ENCODE measurements at regions not wholly inside any gene's neighbourhood (a gene's known extent, or its start where the extent isn't known, plus 50 kb on each side); places are given as distances from the start of the nearest gene placed in this dataset.

DNA sequence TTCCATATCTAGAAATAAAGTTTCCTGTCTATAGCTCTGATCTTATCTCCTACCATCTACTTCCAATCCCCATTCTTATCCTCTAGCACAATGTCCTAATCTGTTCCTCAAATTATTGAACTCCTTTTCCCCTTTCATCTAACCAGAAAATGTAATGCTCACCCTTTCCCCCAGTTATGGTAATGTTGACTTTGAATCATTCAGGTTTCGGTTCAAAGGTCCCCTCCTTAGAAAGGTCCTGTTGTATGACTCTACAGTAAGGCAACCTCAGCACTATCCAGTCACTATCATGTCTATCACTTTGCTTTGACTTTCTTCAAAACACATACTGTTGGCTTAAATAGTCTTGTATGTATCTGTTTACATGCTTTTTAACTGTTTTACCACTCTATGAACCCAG, 264.2 kb upstream of the PCDH15 start:
- H3K9me3 Mint-ChIP-seq: peaks cover 10% of the 10 kb centered on the region
- TF ChIP-seq, protein P1, sequence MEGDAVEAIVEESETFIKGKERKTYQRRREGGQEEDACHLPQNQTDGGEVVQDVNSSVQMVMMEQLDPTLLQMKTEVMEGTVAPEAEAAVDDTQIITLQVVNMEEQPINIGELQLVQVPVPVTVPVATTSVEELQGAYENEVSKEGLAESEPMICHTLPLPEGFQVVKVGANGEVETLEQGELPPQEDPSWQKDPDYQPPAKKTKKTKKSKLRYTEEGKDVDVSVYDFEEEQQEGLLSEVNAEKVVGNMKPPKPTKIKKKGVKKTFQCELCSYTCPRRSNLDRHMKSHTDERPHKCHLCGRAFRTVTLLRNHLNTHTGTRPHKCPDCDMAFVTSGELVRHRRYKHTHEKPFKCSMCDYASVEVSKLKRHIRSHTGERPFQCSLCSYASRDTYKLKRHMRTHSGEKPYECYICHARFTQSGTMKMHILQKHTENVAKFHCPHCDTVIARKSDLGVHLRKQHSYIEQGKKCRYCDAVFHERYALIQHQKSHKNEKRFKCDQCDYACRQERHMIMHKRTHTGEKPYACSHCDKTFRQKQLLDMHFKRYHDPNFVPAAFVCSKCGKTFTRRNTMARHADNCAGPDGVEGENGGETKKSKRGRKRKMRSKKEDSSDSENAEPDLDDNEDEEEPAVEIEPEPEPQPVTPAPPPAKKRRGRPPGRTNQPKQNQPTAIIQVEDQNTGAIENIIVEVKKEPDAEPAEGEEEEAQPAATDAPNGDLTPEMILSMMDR (IDR thresholded peaks at IDR 0.05; ENCODE audit: unreplicated experiment): no peak
- H3K27me3 Mint-ChIP-seq (ENCODE audit: low read depth): no peaks in the 10 kb centered on the region
- H3K36me3 Mint-ChIP-seq: no peaks in the 10 kb centered on the region
- no peak overlapping the region for H3K4me3 Mint-ChIP-seq
- no peaks in the 10 kb centered on the region for H3K4me1 Mint-ChIP-seq
- DNase-seq (ENCODE audit: low spot score in 2 of 2, unreplicated experiment in 2 of 2): no peak
- H3K27ac Mint-ChIP-seq: no peak overlapping the region

DNA sequence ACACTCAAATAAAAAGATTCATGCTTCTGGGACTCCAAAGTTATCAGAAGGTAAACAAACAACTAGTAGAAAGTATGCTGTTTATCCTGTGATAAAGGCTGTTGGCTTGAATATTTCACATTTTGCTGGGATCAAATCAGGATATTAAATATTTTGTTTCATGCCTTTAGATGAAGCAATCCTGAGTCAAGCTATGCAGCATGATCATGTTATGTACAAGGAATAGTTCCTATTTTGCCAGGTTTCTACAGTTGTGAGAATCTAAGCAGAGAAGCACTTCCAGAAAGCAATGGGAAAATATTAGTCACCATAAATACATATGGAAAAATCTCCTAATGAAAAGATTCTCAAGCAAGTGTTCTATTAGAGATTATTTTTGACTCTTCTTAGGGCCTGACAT, 262.8 kb upstream of the PCDH15 start:
- Mint-ChIP-seq H3K27me3 (ENCODE audit: low read depth) (no peaks in the 10 kb centered on the region), H3K9me3 (peaks cover 10% of the 10 kb centered on the region), H3K27ac (no peak overlapping the region), H3K4me3 (no peak overlapping the region), H3K36me3 (no peaks in the 10 kb centered on the region), H3K4me1 (no peaks in the 10 kb centered on the region)
- TF ChIP-seq, protein P1 (IDR thresholded peaks at IDR 0.05; ENCODE audit: unreplicated experiment): no peak
- DNase-seq (ENCODE audit: low spot score in 2 of 2, unreplicated experiment in 2 of 2): no peak

DNA sequence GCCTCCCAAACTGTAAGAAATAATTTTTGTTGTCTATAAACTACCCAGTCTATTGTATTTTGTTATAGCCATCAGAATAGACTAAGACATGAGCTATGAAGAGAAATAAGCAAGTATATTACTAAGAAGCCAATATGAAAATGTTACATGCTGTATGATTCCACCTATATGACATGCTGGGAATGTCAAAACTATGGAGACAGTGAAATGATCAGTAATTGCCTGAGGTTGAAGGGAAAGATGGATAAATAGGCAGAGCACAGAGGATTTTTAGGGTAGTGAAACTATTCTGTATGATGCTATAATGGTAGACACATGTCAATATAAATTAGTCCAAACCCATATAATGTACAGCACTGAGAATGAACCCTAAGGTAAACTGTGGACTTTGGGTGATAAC, 261.3 kb upstream of the PCDH15 start:
- DNase-seq (ENCODE audit: low spot score in 2 of 2, unreplicated experiment in 2 of 2): no peak
- no peaks in the 10 kb centered on the region for H3K4me1 Mint-ChIP-seq
- no peaks in the 10 kb centered on the region for H3K36me3 Mint-ChIP-seq
- TF ChIP-seq, protein P1 (IDR thresholded peaks at IDR 0.05; ENCODE audit: unreplicated experiment): no peak
- H3K27ac Mint-ChIP-seq: no peak overlapping the region
- no peak overlapping the region for H3K4me3 Mint-ChIP-seq
- H3K9me3 Mint-ChIP-seq: no peaks in the 10 kb centered on the region
- H3K27me3 Mint-ChIP-seq (ENCODE audit: low read depth): no peaks in the 10 kb centered on the region

DNA sequence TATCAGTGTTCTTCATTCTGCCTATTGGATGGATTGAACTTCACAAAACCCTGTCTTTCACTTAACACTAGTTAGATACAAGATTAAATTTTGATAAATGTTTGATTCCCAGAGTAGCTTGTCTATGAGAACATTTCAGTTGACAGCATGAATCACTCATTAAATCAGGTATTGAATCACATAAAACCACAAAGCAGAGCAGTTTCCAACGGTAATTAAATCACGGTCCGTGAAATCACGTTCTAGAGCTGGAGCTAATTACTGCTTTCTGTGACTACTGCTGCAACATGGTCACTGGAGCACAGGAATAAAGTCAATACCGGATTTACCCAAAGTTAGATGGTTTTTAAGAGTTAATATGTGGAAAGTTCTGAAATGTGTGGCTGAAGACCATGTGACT, 257.8 kb upstream of the PCDH15 start:
- peaks cover 8% of the 10 kb centered on the region for H3K36me3 Mint-ChIP-seq
- H3K4me1 Mint-ChIP-seq: no peaks in the 10 kb centered on the region
- H3K27ac Mint-ChIP-seq: no peak overlapping the region
- H3K4me3 Mint-ChIP-seq: no peak overlapping the region
- no peak for DNase-seq (ENCODE audit: low spot score in 2 of 2, unreplicated experiment in 2 of 2)
- H3K27me3 Mint-ChIP-seq (ENCODE audit: low read depth): no peaks in the 10 kb centered on the region
- TF ChIP-seq, protein P1 (IDR thresholded peaks at IDR 0.05; ENCODE audit: unreplicated experiment): no peak
- H3K9me3 Mint-ChIP-seq: peaks cover 19% of the 10 kb centered on the region

DNA sequence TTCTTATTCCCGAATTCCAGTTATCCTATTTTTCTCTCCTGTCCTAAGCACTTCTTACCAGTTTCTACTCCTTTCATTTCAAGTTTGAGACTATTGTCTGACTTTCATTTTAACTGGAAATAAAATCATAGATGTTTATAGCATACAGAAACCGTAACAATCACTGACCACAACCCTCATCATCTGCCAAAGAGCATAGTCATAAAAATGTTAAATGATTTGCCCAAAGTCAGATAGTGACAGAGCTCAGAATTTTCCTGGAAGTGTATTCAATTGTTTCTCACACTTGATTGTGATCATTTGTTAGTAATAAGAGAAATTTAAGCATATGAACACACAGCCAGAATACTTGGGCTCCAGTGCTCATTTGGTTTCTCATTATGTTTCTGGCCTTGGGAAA, 250.5 kb upstream of the PCDH15 start:
- H3K4me3 Mint-ChIP-seq: no peak overlapping the region
- peaks cover 9% of the 10 kb centered on the region for H3K36me3 Mint-ChIP-seq
- H3K9me3 Mint-ChIP-seq: peaks cover 19% of the 10 kb centered on the region
- TF ChIP-seq, protein P1 (IDR thresholded peaks at IDR 0.05; ENCODE audit: unreplicated experiment): no peak
- no peak for DNase-seq (ENCODE audit: low spot score in 2 of 2, unreplicated experiment in 2 of 2)
- H3K27ac Mint-ChIP-seq: no peak overlapping the region
- H3K27me3 Mint-ChIP-seq (ENCODE audit: low read depth): no peaks in the 10 kb centered on the region
- H3K4me1 Mint-ChIP-seq: no peaks in the 10 kb centered on the region

DNA sequence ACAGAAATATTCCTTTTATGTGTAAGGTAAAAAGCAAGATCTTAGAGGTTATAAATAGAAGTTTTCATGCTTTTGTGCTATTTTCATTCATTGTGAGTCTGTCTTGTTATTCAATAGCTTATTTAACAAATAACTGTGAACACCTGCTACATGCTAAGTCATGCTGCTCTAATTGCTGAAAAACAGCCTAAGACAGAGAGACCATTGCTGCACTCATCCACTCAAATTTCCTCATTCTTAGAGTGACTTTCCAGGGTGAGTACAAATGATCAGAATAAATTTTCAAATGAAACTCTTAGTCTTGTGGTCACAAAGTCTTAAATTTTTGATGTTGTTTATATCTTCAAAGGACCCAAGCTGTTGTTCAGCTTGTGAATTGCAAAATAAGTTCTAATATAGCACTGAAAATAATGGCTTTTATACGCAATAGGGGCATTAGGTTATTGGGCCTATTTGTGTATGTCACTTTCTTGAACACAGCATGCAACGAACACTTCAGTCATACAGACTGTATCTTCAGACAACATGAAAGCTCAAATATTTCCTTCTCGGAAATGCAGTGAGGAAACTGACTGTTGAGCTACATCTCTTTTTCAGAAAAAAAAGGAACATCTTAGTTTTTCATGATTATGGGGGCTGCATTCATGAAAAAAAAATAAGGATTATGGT, 247.9 kb upstream of the PCDH15 start:
- H3K36me3 Mint-ChIP-seq: peaks cover 2% of the 10 kb centered on the region
- H3K27me3 Mint-ChIP-seq (ENCODE audit: low read depth): no peaks in the 10 kb centered on the region
- peaks cover under 1% of the 10 kb centered on the region for H3K9me3 Mint-ChIP-seq
- peaks cover 2% of the 10 kb centered on the region for H3K4me1 Mint-ChIP-seq
- no peak for DNase-seq (ENCODE audit: low spot score in 2 of 2, unreplicated experiment in 2 of 2)
- no peak overlapping the region for H3K27ac Mint-ChIP-seq
- no peak overlapping the region for H3K4me3 Mint-ChIP-seq
- TF ChIP-seq, protein P1 (IDR thresholded peaks at IDR 0.05; ENCODE audit: unreplicated experiment): no peak
